ENCODE measurements at regions not wholly inside any gene's neighbourhood (a gene's known extent, or its start where the extent isn't known, plus 50 kb on each side); places are given as distances from the start of the nearest gene placed in this dataset.
A peak's percentile ranks its signal among the peaks of the same experiment; 100 is the strongest.
"Not testable (repeated sequence)": the region's sequence is repeated elsewhere in the genome, so short reads cannot be mapped to it uniquely, and the experiment has no call there.

- in situ Hi-C loops (cut with MboI; ENCODE audit: low pct_unique_long_range_greater_than_20kb in 2 of 9, low sequenced_read_pairs in 9 of 9, unreplicated experiment in 9 of 9); H3K4me1 ChIP-seq (replicated peaks in 1 of 2); H3K4me3 ChIP-seq; ATAC-seq (replicated peaks in 6 of 8); H3K27ac ChIP-seq: not testable (repeated sequence)
- no CpG with 5 or more reads among the region's 42 CpGs for WGBS, 10 experiments
Measured at GRCh38 chr15:20785151-20785936, 80.8 kb downstream of the POTEB2 start.

- not testable (repeated sequence) for H3K4me1 ChIP-seq (replicated peaks in 1 of 2); H3K4me3 ChIP-seq
Measured at GRCh38 chr15:20783598-20784184, 82.4 kb downstream of the POTEB2 start.

GRCh38 chr15:20775412-20775811 lies 90.7 kb downstream of the POTEB2 start:
- H3K4me3 ChIP-seq; H3K27ac ChIP-seq; H3K4me1 ChIP-seq (replicated peaks in 1 of 2); in situ Hi-C loops (cut with MboI; ENCODE audit: low pct_unique_long_range_greater_than_20kb in 2 of 9, low sequenced_read_pairs in 9 of 9, unreplicated experiment in 9 of 9): not testable (repeated sequence)
- ATAC-seq (replicated peaks in 6 of 8), result peak in 1 of 8 experiments; percentile 64
- no CpG with 5 or more reads among the region's 41 CpGs for WGBS, 10 experiments

More at GRCh38 chr15:20783598-20784184, 82.4 kb downstream of the POTEB2 start:
- ATAC-seq (replicated peaks in 6 of 8); H3K27ac ChIP-seq; in situ Hi-C loops (cut with MboI; ENCODE audit: low pct_unique_long_range_greater_than_20kb in 2 of 9, low sequenced_read_pairs in 9 of 9, unreplicated experiment in 9 of 9): not testable (repeated sequence)
- no CpG with 5 or more reads among the region's 36 CpGs for WGBS, 10 experiments

DNA sequence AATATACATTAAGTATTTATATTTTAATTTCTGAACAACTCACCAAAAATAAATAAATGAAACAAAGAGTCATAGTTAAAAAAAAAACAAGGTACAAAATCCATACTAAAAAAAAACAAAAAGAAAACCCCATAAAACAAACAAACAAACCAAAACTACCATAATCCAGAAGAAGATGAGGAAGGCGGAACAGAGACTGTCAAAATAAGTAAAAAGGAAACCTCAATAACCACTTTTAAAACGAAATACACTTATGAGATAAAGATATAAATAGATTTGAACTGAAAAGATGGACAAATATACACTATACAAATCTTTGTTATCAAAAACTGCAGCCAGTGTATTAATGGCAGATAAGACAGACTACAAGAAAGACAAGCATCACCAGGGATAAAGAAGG lies 98.2 kb downstream of the POTEB2 start:
- ATAC-seq (replicated peaks in 6 of 8); in situ Hi-C loops (cut with MboI; ENCODE audit: low pct_unique_long_range_greater_than_20kb in 2 of 9, low sequenced_read_pairs in 9 of 9, unreplicated experiment in 9 of 9); H3K4me1 ChIP-seq (replicated peaks in 1 of 2); H3K4me3 ChIP-seq; H3K27ac ChIP-seq: not testable (repeated sequence)
- WGBS, 10 experiments, result no CpG with 5 or more reads among the region's 2 CpGs

DNA sequence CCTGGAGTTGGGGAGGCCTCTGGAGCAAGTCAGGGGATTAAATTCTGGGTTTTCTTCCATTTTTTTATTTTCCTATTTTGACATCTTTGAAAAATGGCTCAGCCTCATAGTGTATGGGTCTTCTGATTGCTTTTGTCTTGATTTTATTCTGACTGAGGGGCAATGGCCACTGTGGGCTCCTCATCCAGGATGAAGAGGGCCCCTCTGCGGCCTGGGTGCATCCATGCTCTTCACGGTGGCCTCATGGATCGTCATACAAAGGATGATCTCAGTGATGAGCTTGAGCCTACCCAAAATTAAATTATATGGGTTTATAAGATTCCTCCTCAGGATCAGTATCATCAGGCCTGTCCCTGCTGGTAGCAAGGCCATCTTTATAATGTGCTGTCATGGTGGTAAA lies 103.7 kb downstream of the POTEB2 start:
- in situ Hi-C loops (cut with MboI; ENCODE audit: low pct_unique_long_range_greater_than_20kb in 2 of 9, low sequenced_read_pairs in 9 of 9, unreplicated experiment in 9 of 9); ATAC-seq (replicated peaks in 6 of 8); H3K4me1 ChIP-seq (replicated peaks in 1 of 2); H3K27ac ChIP-seq; H3K4me3 ChIP-seq: not testable (repeated sequence)
- WGBS, 10 experiments, result no CpG with 5 or more reads among the region's 3 CpGs

- ATAC-seq (replicated peaks in 6 of 8); in situ Hi-C loops (cut with MboI; ENCODE audit: low pct_unique_long_range_greater_than_20kb in 2 of 9, low sequenced_read_pairs in 9 of 9, unreplicated experiment in 9 of 9): not testable (repeated sequence)
- WGBS, 10 experiments, result no CpG with 5 or more reads among the region's 10 CpGs
Measured at GRCh38 chr15:20756440-20756839, 109.7 kb downstream of the POTEB2 start.

GRCh38 chr15:20755665-20756398 lies 110.3 kb downstream of the POTEB2 start:
- H3K27ac ChIP-seq; in situ Hi-C loops (cut with MboI; ENCODE audit: low pct_unique_long_range_greater_than_20kb in 2 of 9, low sequenced_read_pairs in 9 of 9, unreplicated experiment in 9 of 9); H3K4me1 ChIP-seq (replicated peaks in 1 of 2): not testable (repeated sequence)
- WGBS, 10 experiments, result no CpG with 5 or more reads among the region's 65 CpGs
- peak in 2 of 8 experiments; percentile 48 to 56 for ATAC-seq (replicated peaks in 6 of 8)
- peak overlapping the region in 1 of 5 donors; percentile 39 for H3K4me3 ChIP-seq

More at GRCh38 chr15:20756440-20756839, 109.7 kb downstream of the POTEB2 start:
- H3K4me1 ChIP-seq (replicated peaks in 1 of 2); H3K27ac ChIP-seq: not testable (repeated sequence)
- peak overlapping the region in 1 of 5 donors; percentile 39 for H3K4me3 ChIP-seq

DNA sequence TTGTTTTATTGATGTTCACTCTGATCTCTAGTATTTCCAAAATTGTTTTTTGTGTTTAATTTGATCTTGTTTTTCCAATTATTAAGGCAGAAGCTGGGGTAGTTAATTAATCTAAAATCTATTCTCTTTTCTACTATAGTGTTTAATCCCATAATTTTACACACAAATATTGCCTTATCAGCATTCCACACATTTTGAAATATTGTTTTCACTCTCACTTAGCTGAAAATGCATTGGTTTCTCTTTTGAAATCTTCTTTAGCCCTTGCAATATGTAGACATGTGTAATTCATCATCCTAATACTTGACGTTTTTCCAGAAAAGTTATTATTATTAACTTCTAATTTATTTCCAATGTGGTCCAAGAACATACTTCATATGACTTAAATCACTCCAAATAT lies 132.6 kb downstream of the POTEB2 start:
- H3K4me3 ChIP-seq; H3K27ac ChIP-seq; in situ Hi-C loops (cut with MboI; ENCODE audit: low pct_unique_long_range_greater_than_20kb in 2 of 9, low sequenced_read_pairs in 9 of 9, unreplicated experiment in 9 of 9); ATAC-seq (replicated peaks in 6 of 8); H3K4me1 ChIP-seq (replicated peaks in 1 of 2): not testable (repeated sequence)
- WGBS, 10 experiments, result 0 to 20% (median 13%) methylated on average over 1 of the region's 1 CpG; no CpG with 5 or more reads in 5 of the 10 experiments

Data from motor neuron (in vitro differentiated cells).